ENCODE measurements at regions not wholly inside any gene's neighbourhood (a gene's known extent, or its start where the extent isn't known, plus 50 kb on each side); places are given as distances from the start of the nearest gene placed in this dataset.

GRCh38 chr4:78722878-78723277 is 53.3 kb upstream of the BMP2K start:
- TF ChIP-seq CTCF (IDR thresholded peaks at IDR 0.05) (no peak), POLR2A (IDR thresholded peaks at IDR 0.05) (no peak)

All from esophagus squamous epithelium (tissue), 4 donors.